Endodermal cell (in vitro differentiated cells): ENCODE measurements at regions not wholly inside any gene's neighbourhood (a gene's known extent, or its start where the extent isn't known, plus 50 kb on each side); places are given as distances from the start of the nearest gene placed in this dataset.

Experiments
- DNase-seq: peaks from one replicate; pipeline ENCODE4 v3.0.0-alpha.2; 2017
- H3K27ac ChIP-seq: 2 replicates; pipeline ENCODE4 v1.5.1; 2013; ENCODE audit warnings: mild to moderate bottlenecking, low read depth, low read length, moderate library complexity
- H3K27me3 ChIP-seq: 2 replicates; pipeline ENCODE4 v1.6.1; 2013; ENCODE audit warnings: mild to moderate bottlenecking, low read length, moderate library complexity; ENCODE audit not compliant: insufficient read depth, control insufficient read depth, poor library complexity, severe bottlenecking
- H3K36me3 ChIP-seq: 2 replicates; pipeline ENCODE4 v1.7.0; 2013; ENCODE audit warnings: mild to moderate bottlenecking, low read length, moderate library complexity; ENCODE audit not compliant: control insufficient read depth, insufficient read depth
- H3K4me1 ChIP-seq: one replicate; pipeline ENCODE4 v1.7.0; 2013; ENCODE audit warnings: low read length; ENCODE audit not compliant: control insufficient read depth, insufficient read depth
- H3K4me3 ChIP-seq: 2 replicates; pipeline ENCODE4 v1.5.1; 2013; ENCODE audit warnings: mild to moderate bottlenecking, low read length, moderate library complexity
- H3K9ac ChIP-seq: 2 replicates; pipeline ENCODE4 v1.6.1; 2013; ENCODE audit warnings: mild to moderate bottlenecking, low read length, moderate library complexity; ENCODE audit not compliant: poor library complexity, severe bottlenecking; ENCODE audit errors: extremely low read depth
- H3K9me3 ChIP-seq: 2 replicates; pipeline ENCODE4 v1.6.1; 2013; ENCODE audit warnings: mild to moderate bottlenecking, low read length, moderate library complexity; ENCODE audit not compliant: control insufficient read depth
- H3K27ac Mint-ChIP-seq: 2 replicates; pipeline ENCODE4 v1.8.0; 2020; ENCODE audit warnings: mixed read lengths
- H3K27me3 Mint-ChIP-seq: 2 replicates; pipeline ENCODE4 v1.8.0; 2021; ENCODE audit warnings: mild to moderate bottlenecking, mixed read lengths; ENCODE audit not compliant: insufficient read depth
- H3K36me3 Mint-ChIP-seq: 2 replicates; pipeline ENCODE4 v1.8.0; 2020; ENCODE audit warnings: low read depth, mixed read lengths
- H3K4me1 Mint-ChIP-seq: 2 replicates; pipeline ENCODE4 v1.8.0; 2020; ENCODE audit warnings: mixed read lengths
- H3K4me3 Mint-ChIP-seq: 2 replicates; pipeline ENCODE4 v1.8.0; 2020; ENCODE audit warnings: mild to moderate bottlenecking, moderate library complexity, mixed read lengths
- H3K9me3 Mint-ChIP-seq: 2 replicates; pipeline ENCODE4 v1.8.0; 2020; ENCODE audit warnings: mild to moderate bottlenecking, mixed read lengths
- WGBS, 2 experiments: methylation state at CpG; one replicate each; pipeline versions ENCODE4 v1.1.5 to v1.1.7; 2013; ENCODE audit warnings: missing lambda C conversion rate in 2 of 2, mixed read lengths in 1 of 2; ENCODE audit not compliant: insufficient coverage in 1 of 2, insufficient read length in 1 of 2; 5-methylcytosine and 5-hydroxymethylcytosine counted together
- TF ChIP-seq, protein P1 (sequence below): fragments of 200-600 bp; sonication (generic); conservative IDR thresholded peaks from 2 replicates; pipeline ENCODE4 v1.5.0; 2021; ENCODE audit warnings: antibody characterized with exemption, mild to moderate bottlenecking

DNA sequence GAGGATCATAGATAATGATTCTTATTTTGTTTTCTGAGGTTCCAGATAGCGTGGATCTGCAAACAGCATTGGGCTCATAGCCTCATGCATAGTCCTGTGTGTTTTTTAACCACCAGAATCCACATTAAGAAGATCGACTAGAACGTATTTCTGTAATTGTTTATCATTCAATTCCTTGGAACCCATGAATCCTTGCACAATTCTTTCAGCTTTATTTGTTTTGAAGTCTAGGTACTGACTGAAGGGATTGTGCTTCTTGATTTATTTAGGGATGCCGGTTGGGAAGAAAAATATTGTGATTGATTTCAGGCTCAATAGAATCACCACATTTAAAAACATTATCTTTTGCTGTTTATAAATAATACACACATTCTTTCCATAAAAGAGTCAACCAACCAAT is 314.6 kb upstream of the ZNF717 start:
- H3K4me3 Mint-ChIP-seq = no peak overlapping the region
- TF ChIP-seq, protein P1, sequence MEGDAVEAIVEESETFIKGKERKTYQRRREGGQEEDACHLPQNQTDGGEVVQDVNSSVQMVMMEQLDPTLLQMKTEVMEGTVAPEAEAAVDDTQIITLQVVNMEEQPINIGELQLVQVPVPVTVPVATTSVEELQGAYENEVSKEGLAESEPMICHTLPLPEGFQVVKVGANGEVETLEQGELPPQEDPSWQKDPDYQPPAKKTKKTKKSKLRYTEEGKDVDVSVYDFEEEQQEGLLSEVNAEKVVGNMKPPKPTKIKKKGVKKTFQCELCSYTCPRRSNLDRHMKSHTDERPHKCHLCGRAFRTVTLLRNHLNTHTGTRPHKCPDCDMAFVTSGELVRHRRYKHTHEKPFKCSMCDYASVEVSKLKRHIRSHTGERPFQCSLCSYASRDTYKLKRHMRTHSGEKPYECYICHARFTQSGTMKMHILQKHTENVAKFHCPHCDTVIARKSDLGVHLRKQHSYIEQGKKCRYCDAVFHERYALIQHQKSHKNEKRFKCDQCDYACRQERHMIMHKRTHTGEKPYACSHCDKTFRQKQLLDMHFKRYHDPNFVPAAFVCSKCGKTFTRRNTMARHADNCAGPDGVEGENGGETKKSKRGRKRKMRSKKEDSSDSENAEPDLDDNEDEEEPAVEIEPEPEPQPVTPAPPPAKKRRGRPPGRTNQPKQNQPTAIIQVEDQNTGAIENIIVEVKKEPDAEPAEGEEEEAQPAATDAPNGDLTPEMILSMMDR = no peak
- H3K27ac Mint-ChIP-seq = no peak overlapping the region
- 91 to 100% methylated on average over 1 to 4 of the region's 4 CpGs for WGBS, 2 experiments
- H3K36me3 Mint-ChIP-seq = no peaks in the 10 kb centered on the region
- H3K36me3 ChIP-seq = no peaks in the 10 kb centered on the region
- no peaks in the 10 kb centered on the region for H3K27me3 Mint-ChIP-seq
- H3K27ac ChIP-seq = no peak overlapping the region
- no peaks in the 10 kb centered on the region for H3K27me3 ChIP-seq
- H3K4me1 ChIP-seq = no peaks in the 10 kb centered on the region
- H3K9me3 Mint-ChIP-seq = no peaks in the 10 kb centered on the region
- no peaks in the 10 kb centered on the region for H3K9me3 ChIP-seq
- H3K4me1 Mint-ChIP-seq = no peaks in the 10 kb centered on the region
- H3K9ac ChIP-seq = no peak overlapping the region
- no peak overlapping the region for H3K4me3 ChIP-seq
- no peak for DNase-seq

DNA sequence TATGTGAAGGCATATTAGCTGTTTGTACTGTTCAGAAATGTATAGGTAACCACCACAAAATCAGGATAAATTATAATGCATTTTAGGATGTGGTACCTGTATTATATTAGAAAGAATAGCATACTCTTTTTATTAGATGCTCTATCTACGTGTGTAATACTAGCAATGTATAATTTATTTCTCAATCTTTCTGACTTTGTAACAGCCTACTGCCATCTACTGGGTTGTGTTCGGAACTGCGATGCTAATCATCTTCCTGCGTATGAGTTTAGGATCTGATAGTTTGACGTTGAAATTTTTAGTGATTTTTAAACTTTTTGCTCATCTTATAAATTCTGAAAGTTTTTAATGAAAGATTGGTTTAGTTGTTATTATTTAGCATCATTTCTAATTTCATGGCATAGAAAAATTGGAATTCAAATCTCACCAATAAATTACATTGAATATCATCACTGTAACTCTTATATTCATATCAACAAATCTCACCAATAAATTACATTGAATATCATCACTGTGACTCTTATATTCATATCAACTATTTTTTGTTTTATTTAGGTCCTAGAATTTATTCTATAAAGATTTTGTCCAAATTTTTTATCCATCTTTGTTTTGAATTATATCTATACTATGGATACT is 322.7 kb upstream of the ZNF717 start:
- Mint-ChIP-seq H3K9me3 (no peaks in the 10 kb centered on the region), H3K27ac (no peak overlapping the region), H3K4me3 (no peak overlapping the region), H3K4me1 (no peaks in the 10 kb centered on the region), H3K36me3 (no peaks in the 10 kb centered on the region), H3K27me3 (no peaks in the 10 kb centered on the region)
- H3K9me3 ChIP-seq = no peaks in the 10 kb centered on the region
- H3K27ac ChIP-seq = no peak overlapping the region
- H3K4me1 ChIP-seq = no peaks in the 10 kb centered on the region
- H3K9ac ChIP-seq = no peak overlapping the region
- no peaks in the 10 kb centered on the region for H3K27me3 ChIP-seq
- TF ChIP-seq, protein P1 = peak; percentile 95
- H3K4me3 ChIP-seq = no peak overlapping the region
- H3K36me3 ChIP-seq = no peaks in the 10 kb centered on the region
- DNase-seq = peak; percentile 60
- WGBS, 2 experiments = 19% methylated on average over 5 of the region's 5 CpGs; no CpG with 5 or more reads in 1 of the 2 experiments

DNA sequence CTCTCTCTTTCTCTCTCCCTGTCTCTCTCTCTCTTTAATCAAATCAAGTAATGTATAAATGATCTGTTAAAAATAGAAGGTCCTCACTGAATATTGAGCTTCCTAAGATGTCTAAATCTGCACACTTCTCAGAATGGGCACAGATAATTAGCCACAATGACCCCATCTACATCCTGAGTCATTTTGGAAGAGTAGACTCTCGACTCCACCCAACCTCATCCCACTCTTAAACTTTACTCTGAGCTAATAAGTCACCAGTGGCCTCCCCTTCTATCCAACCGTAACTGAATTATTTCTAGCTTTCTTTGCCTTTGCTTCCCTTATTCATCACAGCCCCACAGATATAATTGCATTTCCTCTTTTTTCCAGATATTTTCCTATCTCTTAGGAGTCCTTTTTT is 326.5 kb upstream of the ZNF717 start:
- H3K9ac ChIP-seq = no peak overlapping the region
- DNase-seq = no peak
- Mint-ChIP-seq H3K36me3 (no peaks in the 10 kb centered on the region), H3K4me3 (no peak overlapping the region), H3K27ac (no peak overlapping the region), H3K9me3 (no peaks in the 10 kb centered on the region), H3K27me3 (no peaks in the 10 kb centered on the region), H3K4me1 (no peaks in the 10 kb centered on the region)
- H3K36me3 ChIP-seq = no peaks in the 10 kb centered on the region
- TF ChIP-seq, protein P1 = no peak
- H3K9me3 ChIP-seq = no peaks in the 10 kb centered on the region
- 88 to 92% methylated on average over 1 to 2 of the region's 2 CpGs for WGBS, 2 experiments
- no peaks in the 10 kb centered on the region for H3K4me1 ChIP-seq
- no peak overlapping the region for H3K27ac ChIP-seq
- H3K4me3 ChIP-seq = no peak overlapping the region
- H3K27me3 ChIP-seq = no peaks in the 10 kb centered on the region
